Lung microvascular endothelial cell (primary cell): ENCODE measurements at regions not wholly inside any gene's neighbourhood (a gene's known extent, or its start where the extent isn't known, plus 50 kb on each side); places are given as distances from the start of the nearest gene placed in this dataset.
"Not testable (repeated sequence)": the region's sequence is repeated elsewhere in the genome, so short reads cannot be mapped to it uniquely, and the experiment has no call there.

ENCODE experiments used
- DNase-seq, 2 donors: peaks; one replicate each; pipeline versions ENCODE4 v3.0.0 to v3.0.0-alpha.2; 2010; ENCODE audit warnings: low read depth in 2 of 2

DNA sequence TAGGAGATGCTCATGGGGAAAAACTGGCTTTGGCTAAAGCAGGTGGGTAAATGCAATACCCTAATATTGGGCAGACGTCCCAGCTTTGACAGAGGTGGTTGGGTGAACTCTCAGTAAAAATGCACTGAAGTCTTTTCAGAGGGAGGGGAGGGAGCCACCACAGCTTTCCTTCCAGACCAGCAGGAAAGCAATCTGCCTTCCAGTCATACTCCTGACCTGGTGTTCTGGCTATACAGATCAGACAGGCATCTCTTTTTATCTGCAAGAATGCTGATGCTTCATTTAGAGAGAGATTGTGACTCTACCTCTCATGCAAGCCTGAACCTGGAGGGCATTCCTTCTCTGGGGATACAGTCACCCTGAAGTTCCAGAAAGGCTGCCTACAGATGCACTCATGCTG is 52.6 kb upstream of the ICA1 start:
- DNase-seq, result no peak

DNA sequence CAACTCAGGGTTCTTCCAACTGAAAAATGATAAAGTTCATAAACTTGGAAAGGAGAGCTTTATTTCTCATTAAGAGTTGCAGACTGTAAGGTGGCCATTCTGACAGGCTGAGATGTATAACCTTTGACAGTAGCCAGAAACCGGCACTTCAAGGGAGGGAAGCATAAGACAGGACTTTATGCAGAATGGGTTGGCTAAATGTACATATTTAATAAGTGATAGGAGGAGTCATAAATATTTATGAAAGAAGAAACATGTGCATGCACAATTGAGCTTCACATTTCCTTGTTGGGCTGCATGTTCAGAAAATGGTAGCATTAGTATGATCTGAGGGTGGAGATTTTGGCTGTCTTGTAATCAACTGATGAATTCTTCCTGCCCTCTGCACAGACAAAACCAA is 57.1 kb upstream of the ICA1 start:
- DNase-seq, result no peak

DNA sequence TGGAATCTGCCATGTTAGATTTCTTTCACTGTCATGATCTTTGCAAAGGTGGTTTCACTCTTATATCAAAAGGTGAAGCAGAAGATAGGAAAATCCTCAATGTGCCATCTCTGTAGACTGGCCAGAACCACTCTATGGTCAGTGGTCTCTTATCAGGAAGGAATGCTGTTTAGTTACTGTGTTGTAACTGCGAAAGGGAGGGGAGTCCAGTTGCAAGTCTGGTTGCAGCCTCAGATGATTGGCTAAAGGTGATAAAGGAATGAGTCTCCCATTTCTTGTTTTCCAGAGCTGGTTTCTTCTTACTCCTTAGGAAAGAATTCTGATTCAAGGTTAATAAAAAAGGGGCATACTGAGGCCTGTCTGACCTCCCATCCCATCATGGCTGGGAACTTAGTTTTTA is 58.2 kb upstream of the ICA1 start:
- DNase-seq, result no peak

DNA sequence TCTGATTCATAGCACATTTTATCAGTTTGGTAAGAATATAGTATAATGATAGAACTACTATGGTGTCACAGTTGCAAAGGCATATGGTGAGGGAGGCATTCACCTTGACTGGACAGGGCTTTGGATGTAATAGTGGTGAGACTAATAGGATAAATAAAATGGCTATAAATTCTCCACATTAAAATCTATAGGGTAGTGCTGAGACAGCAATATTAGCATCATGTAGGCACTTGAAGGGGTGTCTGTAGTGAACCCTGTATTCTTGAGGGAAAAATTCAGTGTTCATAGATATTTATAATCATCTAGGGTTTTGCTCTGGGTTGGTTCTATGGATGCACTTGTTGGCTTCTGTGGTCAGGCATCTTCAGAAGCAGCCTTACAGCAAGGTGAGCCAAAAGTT is 59.3 kb upstream of the ICA1 start:
- no peak for DNase-seq

DNA sequence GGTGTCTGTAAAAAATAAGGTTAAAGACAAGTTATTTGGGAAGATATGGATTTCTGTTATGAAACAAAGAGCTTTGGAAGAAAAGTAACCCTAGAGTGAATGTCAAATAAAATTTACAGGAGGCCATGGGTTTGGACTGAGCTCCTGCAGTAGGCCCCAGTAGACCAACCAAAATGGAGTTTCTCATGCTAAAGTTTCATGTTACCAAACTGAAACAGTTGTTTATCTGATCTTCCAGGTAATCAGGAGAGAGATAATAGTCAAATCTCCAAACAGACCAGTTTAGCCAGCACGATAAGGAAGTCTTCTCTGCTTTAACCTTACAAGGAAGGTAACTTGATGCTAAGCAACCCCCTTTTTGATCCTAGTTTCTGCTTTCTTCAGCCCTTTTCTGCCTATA is 60.7 kb upstream of the ICA1 start:
- DNase-seq, result no peak

DNA sequence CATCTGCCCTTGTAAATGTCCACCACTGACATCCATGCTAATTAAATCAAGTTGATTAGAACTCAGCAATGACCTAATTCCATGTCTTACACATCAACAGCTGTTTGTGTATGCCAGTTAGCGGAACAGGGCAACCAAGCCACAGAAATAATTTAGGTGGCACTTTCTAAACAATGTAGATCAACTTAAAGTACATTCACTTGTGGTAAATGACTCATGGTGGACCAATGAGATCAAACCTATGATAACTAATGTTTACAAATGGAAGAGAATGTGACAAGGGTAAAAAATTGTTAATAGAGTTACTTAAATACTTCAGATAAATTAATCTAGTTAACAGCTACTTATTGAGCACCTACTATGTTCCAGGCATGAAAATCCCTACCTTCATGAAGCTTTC is 63.1 kb upstream of the ICA1 start:
- DNase-seq, result no peak

DNA sequence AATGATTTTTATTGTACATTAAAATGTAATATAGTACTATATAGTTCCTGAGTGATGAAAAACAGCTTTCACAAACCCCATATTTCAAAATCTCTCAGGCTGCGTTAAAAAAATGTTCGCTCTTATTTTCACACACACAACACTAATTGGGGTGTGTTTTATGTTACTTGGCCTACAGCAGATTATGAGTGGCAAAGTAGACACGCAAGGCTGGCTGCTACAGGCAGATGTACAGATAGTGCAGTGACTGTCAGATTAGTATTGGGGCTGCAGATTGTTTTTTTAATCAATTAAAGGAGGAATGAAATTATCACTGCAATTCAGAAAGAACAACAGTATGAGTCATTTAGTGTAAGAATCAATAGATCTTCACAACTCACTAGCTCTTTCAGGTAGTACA is 65.2 kb upstream of the ICA1 start:
- no peak for DNase-seq

DNA sequence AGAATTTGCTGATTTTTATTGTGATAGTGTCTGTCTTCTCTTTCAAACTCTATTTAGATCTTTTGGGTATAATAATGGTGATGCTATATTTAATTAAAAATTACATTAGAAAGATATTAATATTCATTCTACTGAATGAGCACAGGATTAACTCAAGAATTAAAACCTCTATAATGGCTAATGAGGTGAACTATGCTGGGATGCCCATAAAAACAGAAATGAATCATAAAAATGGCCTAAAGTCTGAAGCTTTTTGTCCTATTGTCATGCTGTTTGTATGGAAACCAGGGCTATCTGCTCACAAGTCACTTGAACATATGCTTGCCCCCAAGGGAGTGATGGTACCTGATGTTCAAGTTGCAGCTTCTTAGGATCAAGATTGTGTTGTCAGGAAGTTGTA is 76.2 kb upstream of the ICA1 start:
- no peak for DNase-seq

DNA sequence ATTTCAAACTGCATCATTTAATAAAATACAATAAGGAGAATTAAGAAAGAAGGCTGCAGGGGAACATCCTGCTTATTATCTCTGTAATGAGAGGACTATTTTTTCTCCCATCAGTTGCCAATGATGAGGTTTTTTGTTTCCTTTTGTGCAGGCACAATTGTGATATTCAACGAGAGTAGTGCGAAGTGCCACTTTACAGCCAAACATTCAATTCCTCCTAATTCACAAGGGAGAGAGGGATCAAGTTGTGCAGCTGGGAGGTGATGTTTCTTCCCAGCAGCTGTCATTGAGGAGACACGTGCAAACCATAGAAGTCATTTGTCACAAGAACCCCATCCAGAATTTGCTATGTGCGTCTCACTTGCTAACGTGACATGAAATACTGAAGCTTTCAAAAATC is 81.6 kb upstream of the ICA1 start:
- DNase-seq, result no peak

DNA sequence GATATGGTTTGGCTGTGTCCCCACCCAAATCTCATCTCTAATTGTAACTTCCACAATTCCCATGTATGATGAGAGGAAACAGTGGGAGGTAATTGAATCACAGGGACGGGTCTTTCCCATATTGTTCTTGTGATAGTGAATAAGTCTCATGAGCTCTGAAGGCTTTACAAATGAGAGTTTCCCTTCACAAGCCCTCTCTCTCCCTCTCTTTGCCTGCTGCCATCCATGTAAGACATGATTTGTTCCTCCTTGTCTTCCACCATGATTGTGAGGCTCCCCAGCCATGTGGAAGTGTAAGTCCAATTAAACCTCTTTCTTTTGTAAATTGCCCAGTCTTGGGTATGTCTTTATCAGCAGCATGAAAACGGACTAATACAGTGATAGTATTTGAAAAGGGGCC is 85.4 kb upstream of the ICA1 start:
- DNase-seq, result not testable (repeated sequence)

DNA sequence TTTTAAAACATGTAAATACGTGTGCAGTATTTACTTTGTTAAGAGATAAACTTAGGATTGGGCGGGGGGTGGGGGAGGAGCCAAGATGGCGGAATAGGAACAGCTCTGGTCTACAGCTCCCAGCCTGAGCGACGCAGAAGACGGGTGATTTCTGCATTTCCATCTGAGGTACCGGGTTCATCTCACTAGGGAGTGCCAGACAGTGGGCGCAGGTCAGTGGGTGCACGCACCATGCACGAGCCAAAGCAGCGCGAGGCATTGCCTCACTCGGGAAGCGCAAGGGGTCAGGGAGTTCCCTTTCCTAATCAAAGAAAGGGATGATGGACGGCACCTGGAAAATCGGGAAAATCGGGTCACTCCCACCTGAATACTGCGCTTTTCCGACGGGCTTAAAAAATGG is 81.8 kb upstream of the NXPH1 start:
- not testable (repeated sequence) for DNase-seq

DNA sequence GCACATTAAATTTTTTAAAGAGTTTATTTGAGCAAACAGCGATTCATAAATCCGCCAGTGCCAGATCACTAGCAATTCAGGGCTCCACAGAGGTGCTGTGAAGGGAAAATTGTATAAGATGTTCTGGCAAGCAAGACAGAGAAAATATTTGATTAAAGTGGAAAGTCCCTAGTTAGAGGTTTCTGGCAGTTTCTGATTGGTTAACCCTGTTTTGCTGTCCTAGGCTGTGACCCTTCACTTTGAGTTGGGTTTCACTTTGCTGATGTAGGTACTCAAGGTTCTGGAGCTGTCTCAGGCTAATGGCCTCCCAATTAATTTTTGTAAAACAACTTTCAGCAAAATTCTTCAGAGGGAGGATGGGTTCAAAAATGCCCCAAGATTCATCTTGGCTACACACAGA is 79.4 kb upstream of the NXPH1 start:
- DNase-seq, result no peak

DNA sequence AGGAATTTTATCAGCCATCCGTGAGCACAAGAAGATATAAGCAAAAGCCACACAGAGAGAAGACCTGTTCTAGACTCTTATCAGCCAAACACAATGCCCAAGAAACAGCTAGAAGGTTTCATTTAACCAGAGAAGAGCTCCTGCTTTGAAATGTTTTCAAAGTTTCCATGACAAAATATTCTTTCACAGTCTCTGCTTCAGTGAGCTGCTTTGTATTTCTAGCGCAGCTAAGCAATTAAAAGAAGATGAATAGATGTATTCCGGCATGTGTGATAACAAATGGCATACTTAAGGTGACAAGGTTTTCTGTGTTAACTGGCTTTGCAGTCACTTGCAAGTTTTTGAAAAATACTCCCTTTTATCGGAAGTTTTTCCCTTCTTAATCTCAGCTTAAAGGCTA is 78.9 kb upstream of the NXPH1 start:
- no peak for DNase-seq

DNA sequence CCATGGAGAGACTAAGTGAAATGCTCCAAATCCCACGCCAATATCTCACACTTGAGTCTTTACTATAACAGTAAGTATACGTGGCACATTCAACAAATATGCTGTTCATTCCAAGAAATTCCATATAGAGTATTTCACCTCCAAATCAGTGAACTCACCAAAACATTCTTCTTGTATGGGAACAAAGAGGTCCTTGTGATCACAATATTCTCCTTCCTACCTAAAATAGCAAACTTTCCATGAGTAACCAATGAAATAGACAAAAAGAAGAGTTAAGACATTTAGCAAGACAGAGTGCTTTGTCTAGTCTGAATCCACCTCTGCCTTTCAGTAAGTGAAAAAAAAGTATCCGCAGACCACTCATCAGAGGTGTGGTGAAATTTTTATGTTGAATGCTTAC is 77.3 kb upstream of the NXPH1 start:
- DNase-seq, result no peak

DNA sequence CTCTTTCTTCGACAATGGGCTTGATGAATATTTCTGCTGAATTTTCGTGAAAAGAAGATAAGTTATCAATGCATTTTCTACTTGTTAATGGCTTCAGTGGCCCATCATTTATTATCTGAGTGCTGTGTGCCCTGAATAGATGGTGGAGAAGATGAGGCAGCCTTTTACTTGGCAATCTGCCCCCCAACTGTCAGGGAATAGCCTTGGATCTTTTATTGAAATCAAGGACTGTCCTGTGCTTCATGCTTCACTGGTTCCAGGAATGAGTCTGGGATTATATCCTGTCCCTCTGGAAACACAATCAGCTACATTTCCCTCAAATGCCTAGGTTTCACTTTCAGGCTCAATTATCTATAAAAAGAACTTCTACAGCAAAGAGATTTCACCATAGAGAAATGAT is 75.9 kb upstream of the NXPH1 start:
- DNase-seq, result no peak

DNA sequence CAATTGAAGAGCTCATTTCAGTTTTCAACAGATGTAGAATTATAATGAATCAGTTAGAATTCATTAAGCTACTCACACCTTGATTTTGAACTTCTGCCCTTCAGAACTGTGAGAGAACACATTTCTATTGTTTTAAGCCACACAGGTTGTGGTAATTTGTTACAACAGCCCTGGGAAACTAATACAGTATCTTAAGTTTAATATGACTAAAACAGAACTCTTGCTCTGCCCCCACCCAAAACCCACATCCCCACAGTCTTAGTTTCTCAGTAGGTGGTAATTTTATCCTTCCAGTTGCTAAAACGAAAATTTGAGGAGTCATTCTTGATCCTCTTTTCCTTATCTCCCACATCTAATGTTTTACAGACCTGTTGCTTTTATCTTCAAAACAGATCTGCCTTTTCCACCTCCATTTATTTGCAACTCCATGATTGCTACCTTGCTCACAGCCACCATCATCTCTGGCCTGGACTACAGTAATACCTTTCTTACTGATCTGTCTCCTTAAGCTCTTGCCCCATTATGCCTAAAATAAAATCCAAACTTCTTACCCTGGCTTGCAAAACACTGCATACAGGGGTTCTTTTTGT is 72.8 kb upstream of the NXPH1 start:
- DNase-seq, result no peak

DNA sequence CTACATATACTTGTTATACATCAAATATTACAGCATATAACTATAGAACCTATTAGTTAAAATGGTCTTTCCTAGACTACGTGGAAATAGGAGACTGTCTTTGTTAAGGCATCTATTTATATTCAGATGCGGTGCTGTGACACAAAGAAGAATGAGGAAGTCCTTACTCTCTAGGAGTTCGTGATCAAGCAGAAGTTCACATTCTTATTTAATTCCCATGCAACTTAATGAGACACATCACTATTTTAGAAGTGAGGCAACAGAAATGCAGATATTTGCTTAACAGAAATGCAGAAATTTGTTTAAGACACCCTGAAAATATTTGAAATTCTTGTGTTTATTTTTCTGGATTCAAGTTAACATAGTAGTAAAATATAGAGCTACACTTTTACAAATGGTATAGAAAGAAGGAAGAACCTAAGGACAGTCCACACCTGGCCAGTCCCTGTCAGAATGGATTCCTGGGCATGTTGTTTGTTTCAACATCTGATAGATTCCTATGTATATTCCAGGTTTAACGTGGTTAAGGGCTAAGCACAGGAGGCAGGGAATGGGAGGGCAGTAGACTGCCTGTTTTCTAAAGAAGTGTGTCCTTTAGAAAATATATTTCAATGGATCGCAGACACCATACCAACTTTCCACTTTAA is 70.6 kb upstream of the NXPH1 start:
- DNase-seq, result no peak

DNA sequence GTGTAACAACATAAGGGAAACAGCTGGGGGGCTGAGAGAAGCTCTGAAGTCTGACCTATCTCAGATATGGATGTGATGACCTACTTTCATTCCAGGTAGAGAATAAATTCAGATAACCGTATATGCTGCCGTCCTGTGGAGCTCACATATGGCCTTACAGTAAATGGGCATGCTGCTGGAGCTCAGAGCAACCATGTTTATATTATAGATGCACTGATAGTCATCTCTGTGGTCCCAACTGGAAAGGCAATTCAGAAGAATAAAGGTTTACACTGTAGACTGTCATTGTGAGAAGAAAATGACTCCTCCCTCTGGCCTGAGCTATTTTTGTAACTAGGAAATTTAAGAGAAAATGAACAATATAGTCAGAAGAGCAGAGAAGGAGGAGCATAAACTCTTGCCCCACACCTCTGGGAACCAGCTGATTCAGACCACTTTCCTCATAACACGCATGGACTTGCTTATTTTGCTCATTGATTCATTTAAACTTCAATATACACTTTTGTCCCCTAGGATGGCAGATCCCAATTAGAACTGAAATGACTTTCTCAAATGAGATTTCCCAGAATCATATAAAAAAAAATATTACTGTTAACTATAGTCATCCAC is 69.9 kb upstream of the NXPH1 start:
- no peak for DNase-seq

DNA sequence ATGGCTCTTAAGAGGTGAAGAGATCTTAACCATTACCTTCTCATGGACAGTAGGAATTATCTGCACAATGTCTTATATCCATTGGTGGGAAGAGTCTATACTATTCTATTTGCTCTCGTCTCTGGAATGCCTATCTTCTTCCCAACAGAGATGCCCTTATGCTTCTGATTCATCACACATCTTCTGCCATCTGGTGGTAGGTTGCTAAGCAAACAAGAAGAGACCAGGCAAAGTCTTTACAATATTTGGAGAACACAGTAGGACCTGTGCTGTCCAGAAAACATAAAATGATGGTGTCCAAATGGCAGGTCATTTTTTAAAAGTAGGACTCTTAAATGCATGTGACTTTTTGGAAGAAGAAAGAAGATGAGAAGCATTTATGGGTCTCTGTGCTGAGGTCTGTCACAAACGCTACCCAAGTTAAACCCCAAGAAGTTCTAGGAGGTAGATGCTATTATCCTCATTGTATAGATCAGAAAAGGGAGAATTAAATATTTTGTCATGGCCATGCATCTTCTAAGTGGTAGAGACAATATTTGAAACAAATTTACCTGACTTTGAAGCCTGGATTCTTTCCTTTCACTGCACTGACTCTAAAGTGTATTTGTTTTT is 67.8 kb upstream of the NXPH1 start:
- peak; percentile 1 to 7 for DNase-seq

DNA sequence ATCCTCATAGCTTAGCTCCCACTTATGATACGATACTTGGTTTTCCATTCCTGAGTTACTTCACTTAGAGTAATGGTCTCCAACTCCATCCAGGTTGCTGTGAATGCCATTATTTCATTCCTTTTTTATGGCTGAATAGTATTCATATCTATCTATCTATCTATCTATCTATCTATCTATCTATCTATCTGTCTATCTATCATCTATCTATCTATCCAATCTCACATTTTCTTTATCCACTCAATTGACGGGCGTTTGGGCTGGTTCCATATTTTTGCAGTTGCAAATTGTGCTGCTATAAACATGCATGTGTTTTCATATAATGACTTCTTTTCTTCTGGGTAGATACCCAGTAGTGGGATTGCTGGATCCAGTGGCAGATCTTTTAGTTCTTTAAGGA is 65.4 kb upstream of the NXPH1 start:
- not testable (repeated sequence) for DNase-seq

DNA sequence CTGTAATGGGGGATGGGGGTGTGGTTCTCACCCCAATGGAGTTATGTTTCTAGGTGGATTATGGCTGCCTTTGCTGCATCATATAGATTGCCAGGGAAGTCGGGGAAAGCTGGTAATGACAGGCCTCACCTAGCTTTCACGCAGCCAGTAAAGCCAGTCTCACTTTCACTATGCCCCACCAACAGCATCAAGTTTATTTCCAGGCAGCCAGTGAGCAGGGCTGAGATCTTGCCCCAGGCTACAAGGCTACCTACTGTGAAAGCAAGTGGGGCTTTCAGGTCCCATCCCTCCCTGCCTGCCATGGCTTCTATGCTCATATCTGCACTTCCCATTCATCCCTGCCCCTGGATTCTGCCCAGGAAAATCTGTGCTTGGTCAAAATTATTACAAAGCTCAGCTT is 61.7 kb upstream of the NXPH1 start:
- no peak for DNase-seq

DNA sequence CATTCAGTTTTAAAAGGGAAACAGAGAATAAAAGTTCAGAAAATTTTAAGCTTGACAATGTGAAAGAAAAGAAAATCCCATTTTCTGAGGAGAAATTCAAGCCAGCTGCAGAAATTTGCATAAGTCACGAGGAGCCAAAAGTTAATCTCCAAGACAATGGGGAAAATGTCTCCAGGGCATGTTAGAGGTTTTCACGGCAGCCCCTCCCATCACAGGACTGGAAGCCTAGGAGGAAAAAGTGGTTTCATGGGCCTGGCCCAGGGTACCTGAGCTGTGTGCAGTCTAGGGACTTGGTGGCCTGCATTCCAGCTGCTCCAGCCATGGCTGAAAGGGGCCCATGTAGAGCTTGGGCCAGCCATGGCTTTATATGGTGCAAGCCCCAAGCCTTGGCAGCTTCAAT is 59.6 kb upstream of the NXPH1 start:
- no peak for DNase-seq

DNA sequence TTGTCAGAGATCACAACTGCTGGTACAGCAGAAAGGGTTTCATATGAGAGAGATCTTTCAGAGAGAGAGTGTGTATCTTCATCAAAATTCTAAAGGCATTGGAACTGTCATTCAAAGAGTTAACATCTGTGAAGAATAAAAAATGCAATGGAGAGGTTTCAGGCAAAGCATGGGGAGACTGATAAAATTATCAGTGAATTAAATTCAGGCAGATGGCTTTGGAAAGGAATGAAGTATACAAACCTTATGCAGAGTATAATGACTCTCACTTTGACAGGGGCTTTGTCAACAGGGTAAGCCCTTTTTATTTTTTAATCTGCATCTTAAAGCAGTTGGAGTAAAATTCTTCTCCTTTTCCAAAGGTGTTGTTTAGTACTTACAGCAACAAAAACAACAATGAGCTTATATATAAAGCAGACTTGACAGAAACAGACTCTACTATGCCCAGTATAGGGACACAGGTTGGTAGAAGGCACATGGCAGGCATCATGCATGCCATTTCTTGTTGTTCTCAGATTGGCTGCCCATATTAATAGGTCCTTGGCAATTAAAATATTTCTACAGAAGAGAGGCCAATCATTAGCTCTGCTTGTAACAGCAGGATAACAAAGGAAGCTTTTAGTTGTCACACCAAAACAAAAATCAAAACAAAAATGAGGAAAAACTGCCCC is 54.9 kb upstream of the NXPH1 start:
- DNase-seq, result no peak
